Fibroblast of villous mesenchyme (primary cell): ENCODE measurements at regions not wholly inside any gene's neighbourhood (a gene's known extent, or its start where the extent isn't known, plus 50 kb on each side); places are given as distances from the start of the nearest gene placed in this dataset.

ENCODE experiments used
- DNase-seq: peaks from one replicate; pipeline ENCODE4 v3.0.0-alpha.2; 2010; ENCODE audit warnings: low read depth
- H3K4me3 ChIP-seq: 2 replicates; pipeline ENCODE4 v1.5.1; 2011; ENCODE audit warnings: low read depth, mild to moderate bottlenecking, low read length
- CTCF ChIP-seq: IDR thresholded peaks from 2 replicates; pipeline ENCODE4 v1.5.1; 2012; ENCODE audit warnings: low read depth, mild to moderate bottlenecking, low read length; ENCODE audit not compliant: insufficient read depth

GRCh38 chr4:53720776-53721175 is 129.5 kb upstream of the LNX1 start:
- H3K4me3 ChIP-seq = no peak overlapping the region
- TF ChIP-seq CTCF = no peak
- DNase-seq = no peak

- no peak for TF ChIP-seq CTCF
- H3K4me3 ChIP-seq = no peak overlapping the region
- peak; percentile 76 for DNase-seq
Observed at GRCh38 chr4:53717064-53717549, 125.8 kb upstream of the LNX1 start.

- no peak overlapping the region for H3K4me3 ChIP-seq
- peak; percentile 48 for DNase-seq
- no peak for TF ChIP-seq CTCF
Observed at GRCh38 chr4:53716471-53717063, 125.3 kb upstream of the LNX1 start.

GRCh38 chr4:53716011-53716410 is 124.7 kb upstream of the LNX1 start:
- no peak for TF ChIP-seq CTCF
- DNase-seq = no peak
- H3K4me3 ChIP-seq = no peak overlapping the region

GRCh38 chr4:53714236-53715140 is 123.2 kb upstream of the LNX1 start:
- no peak overlapping the region for H3K4me3 ChIP-seq
- no peak for TF ChIP-seq CTCF
- peak; percentile 66 for DNase-seq

- peak; percentile 82 for DNase-seq
- no peak overlapping the region for H3K4me3 ChIP-seq
- no peak for TF ChIP-seq CTCF
Observed at GRCh38 chr4:53713767-53714166, 122.5 kb upstream of the LNX1 start.
